Dendritic cell treated with granulocyte-macrophage colony-stimulating factor and Interleukin-4, amounts not matched to agents 40 ng/mL and 50 ng/mL, for 4 days (primary cell): ENCODE measurements at regions not wholly inside any gene's neighbourhood (a gene's known extent, or its start where the extent isn't known, plus 50 kb on each side); places are given as distances from the start of the nearest gene placed in this dataset.

Experiments
- H3K27ac Mint-ChIP-seq: one replicate; pipeline ENCODE4 v1.8.0; 2022; ENCODE audit warnings: mild to moderate bottlenecking, mixed read lengths
- H3K27me3 Mint-ChIP-seq: one replicate; pipeline ENCODE4 v1.8.0; 2022; ENCODE audit warnings: mild to moderate bottlenecking, mixed read lengths
- H3K36me3 Mint-ChIP-seq: one replicate; pipeline ENCODE4 v1.8.0; 2022; ENCODE audit warnings: low read depth, mixed read lengths
- H3K4me1 Mint-ChIP-seq: one replicate; pipeline ENCODE4 v1.8.0; 2022; ENCODE audit warnings: low read depth, mixed read lengths
- H3K4me3 Mint-ChIP-seq: one replicate; pipeline ENCODE4 v1.8.0; 2022; ENCODE audit warnings: mild to moderate bottlenecking, moderate library complexity, mixed read lengths
- H3K9me3 Mint-ChIP-seq: one replicate; pipeline ENCODE4 v1.8.0; 2022; ENCODE audit warnings: mixed read lengths
- intact Hi-C: fragments of 100-400 bp; cut with micrococcal nuclease; formaldehyde crosslinking; loops from one replicate; pipeline ENCODE4 v1.15.0; 2022

GRCh38 chr18:43506935-43507334 is 229.6 kb upstream of the SYT4 start:
- no peak overlapping the region for H3K27ac Mint-ChIP-seq
- peaks cover 68% of the 10 kb centered on the region for H3K9me3 Mint-ChIP-seq
- no peak overlapping the region for H3K4me3 Mint-ChIP-seq
- no peaks in the 10 kb centered on the region for H3K27me3 Mint-ChIP-seq
- no peaks in the 10 kb centered on the region for H3K4me1 Mint-ChIP-seq
- H3K36me3 Mint-ChIP-seq, result no peaks in the 10 kb centered on the region
- intact Hi-C loops, result no loop called here

- no peaks in the 10 kb centered on the region for H3K36me3 Mint-ChIP-seq
- intact Hi-C loops, result no loop called here
- H3K27ac Mint-ChIP-seq, result no peak overlapping the region
- H3K9me3 Mint-ChIP-seq, result peaks cover 73% of the 10 kb centered on the region
- H3K4me1 Mint-ChIP-seq, result no peaks in the 10 kb centered on the region
- H3K27me3 Mint-ChIP-seq, result no peaks in the 10 kb centered on the region
- no peak overlapping the region for H3K4me3 Mint-ChIP-seq
Measured at GRCh38 chr18:43507842-43508481, 230.7 kb upstream of the SYT4 start.

- Mint-ChIP-seq H3K4me1 (no peaks in the 10 kb centered on the region), H3K36me3 (no peaks in the 10 kb centered on the region), H3K27me3 (no peaks in the 10 kb centered on the region), H3K27ac (no peak overlapping the region), H3K9me3 (peaks cover 54% of the 10 kb centered on the region), H3K4me3 (no peak overlapping the region)
- intact Hi-C loops, result no loop called here
Measured at GRCh38 chr18:43514747-43515146, 237.5 kb upstream of the SYT4 start.

GRCh38 chr18:43515481-43515880 is 238.2 kb upstream of the SYT4 start:
- Mint-ChIP-seq H3K27ac (no peak overlapping the region), H3K4me1 (no peaks in the 10 kb centered on the region), H3K36me3 (no peaks in the 10 kb centered on the region), H3K4me3 (no peak overlapping the region), H3K9me3 (peaks cover 47% of the 10 kb centered on the region), H3K27me3 (no peaks in the 10 kb centered on the region)
- intact Hi-C loops, result no loop called here

GRCh38 chr18:43524260-43524659 is 247.0 kb upstream of the SYT4 start:
- no peaks in the 10 kb centered on the region for H3K9me3 Mint-ChIP-seq
- no peak overlapping the region for H3K4me3 Mint-ChIP-seq
- H3K36me3 Mint-ChIP-seq, result no peaks in the 10 kb centered on the region
- intact Hi-C loops, result no loop called here
- H3K27me3 Mint-ChIP-seq, result no peaks in the 10 kb centered on the region
- H3K27ac Mint-ChIP-seq, result no peak overlapping the region
- no peaks in the 10 kb centered on the region for H3K4me1 Mint-ChIP-seq

- H3K9me3 Mint-ChIP-seq, result no peaks in the 10 kb centered on the region
- H3K4me3 Mint-ChIP-seq, result no peak overlapping the region
- no peaks in the 10 kb centered on the region for H3K4me1 Mint-ChIP-seq
- H3K27ac Mint-ChIP-seq, result no peak overlapping the region
- no peaks in the 10 kb centered on the region for H3K27me3 Mint-ChIP-seq
- intact Hi-C loops, result no loop called here
- H3K36me3 Mint-ChIP-seq, result no peaks in the 10 kb centered on the region
Measured at GRCh38 chr18:43525169-43525568, 247.9 kb upstream of the SYT4 start.

GRCh38 chr18:43526426-43527145 is 249.3 kb upstream of the SYT4 start:
- Mint-ChIP-seq H3K4me1 (no peaks in the 10 kb centered on the region), H3K4me3 (no peak overlapping the region), H3K36me3 (no peaks in the 10 kb centered on the region), H3K27me3 (no peaks in the 10 kb centered on the region), H3K9me3 (no peaks in the 10 kb centered on the region), H3K27ac (no peak overlapping the region)
- intact Hi-C loops, result no loop called here

GRCh38 chr18:43531438-43531837 is 254.1 kb upstream of the SYT4 start:
- Mint-ChIP-seq H3K4me3 (no peak overlapping the region), H3K27ac (no peak overlapping the region), H3K4me1 (no peaks in the 10 kb centered on the region), H3K9me3 (no peaks in the 10 kb centered on the region), H3K36me3 (no peaks in the 10 kb centered on the region), H3K27me3 (no peaks in the 10 kb centered on the region)
- intact Hi-C loops, result no loop called here

GRCh38 chr18:43533371-43533770 is 256.1 kb upstream of the SYT4 start:
- Mint-ChIP-seq H3K36me3 (no peaks in the 10 kb centered on the region), H3K4me1 (no peaks in the 10 kb centered on the region), H3K27ac (no peak overlapping the region), H3K9me3 (no peaks in the 10 kb centered on the region), H3K4me3 (no peak overlapping the region), H3K27me3 (no peaks in the 10 kb centered on the region)
- intact Hi-C loops, result no loop called here

- no peak overlapping the region for H3K27ac Mint-ChIP-seq
- no peaks in the 10 kb centered on the region for H3K9me3 Mint-ChIP-seq
- no peaks in the 10 kb centered on the region for H3K36me3 Mint-ChIP-seq
- no peaks in the 10 kb centered on the region for H3K27me3 Mint-ChIP-seq
- no peaks in the 10 kb centered on the region for H3K4me1 Mint-ChIP-seq
- intact Hi-C loops, result no loop called here
- no peak overlapping the region for H3K4me3 Mint-ChIP-seq
Measured at GRCh38 chr18:43534511-43534910, 257.2 kb upstream of the SYT4 start.

- no peaks in the 10 kb centered on the region for H3K9me3 Mint-ChIP-seq
- intact Hi-C loops, result no loop called here
- H3K27ac Mint-ChIP-seq, result no peak overlapping the region
- no peaks in the 10 kb centered on the region for H3K4me1 Mint-ChIP-seq
- no peak overlapping the region for H3K4me3 Mint-ChIP-seq
- no peaks in the 10 kb centered on the region for H3K36me3 Mint-ChIP-seq
- no peaks in the 10 kb centered on the region for H3K27me3 Mint-ChIP-seq
Measured at GRCh38 chr18:43539862-43540261, 262.6 kb upstream of the SYT4 start.

GRCh38 chr18:43542016-43542415 is 264.7 kb upstream of the SYT4 start:
- H3K27ac Mint-ChIP-seq, result no peak overlapping the region
- H3K4me1 Mint-ChIP-seq, result no peaks in the 10 kb centered on the region
- no peaks in the 10 kb centered on the region for H3K36me3 Mint-ChIP-seq
- intact Hi-C loops, result no loop called here
- no peak overlapping the region for H3K4me3 Mint-ChIP-seq
- H3K9me3 Mint-ChIP-seq, result no peaks in the 10 kb centered on the region
- H3K27me3 Mint-ChIP-seq, result no peaks in the 10 kb centered on the region

- no peaks in the 10 kb centered on the region for H3K27me3 Mint-ChIP-seq
- no peak overlapping the region for H3K4me3 Mint-ChIP-seq
- H3K4me1 Mint-ChIP-seq, result no peaks in the 10 kb centered on the region
- H3K27ac Mint-ChIP-seq, result no peak overlapping the region
- no peaks in the 10 kb centered on the region for H3K36me3 Mint-ChIP-seq
- H3K9me3 Mint-ChIP-seq, result no peaks in the 10 kb centered on the region
- intact Hi-C loops, result no loop called here
Measured at GRCh38 chr18:43543236-43543635, 265.9 kb upstream of the SYT4 start.

- Mint-ChIP-seq H3K9me3 (peaks cover 21% of the 10 kb centered on the region), H3K27ac (no peak overlapping the region), H3K27me3 (no peaks in the 10 kb centered on the region), H3K4me3 (no peak overlapping the region), H3K4me1 (no peaks in the 10 kb centered on the region), H3K36me3 (no peaks in the 10 kb centered on the region)
- intact Hi-C loops, result no loop called here
Measured at GRCh38 chr18:43547456-43547855, 270.2 kb upstream of the SYT4 start.

- no peaks in the 10 kb centered on the region for H3K9me3 Mint-ChIP-seq
Measured at GRCh38 chr18:43559507-43559906, 282.2 kb upstream of the SYT4 start.

More at GRCh38 chr18:43559507-43559906, 282.2 kb upstream of the SYT4 start:
- Mint-ChIP-seq H3K4me1 (no peaks in the 10 kb centered on the region), H3K27me3 (no peaks in the 10 kb centered on the region), H3K27ac (no peak overlapping the region), H3K36me3 (no peaks in the 10 kb centered on the region), H3K4me3 (no peak overlapping the region)
- intact Hi-C loops, result no loop called here
